NCI-H2029 treated with DMSO at 0.1 percent for 48 hours (cell line): ENCODE measurements at regions not wholly inside any gene's neighbourhood (a gene's known extent, or its start where the extent isn't known, plus 50 kb on each side); places are given as distances from the start of the nearest gene placed in this dataset.
"Not testable (repeated sequence)": the region's sequence is repeated elsewhere in the genome, so short reads cannot be mapped to it uniquely, and the experiment has no call there.

Experiments used
- DNase-seq: peaks from one replicate; lab custom pipeline; 2025; lab: John Stamatoyannopoulos, UW

GRCh38 chr4:28827866-28828265 is 1892.3 kb upstream of the PCDH7 start:
- DNase-seq: no peak

GRCh38 chr4:28831867-28832266 is 1888.3 kb upstream of the PCDH7 start:
- no peak for DNase-seq

- no peak for DNase-seq
These were observed 1887.7 kb upstream of the PCDH7 start for GRCh38 chr4:28832444-28832843.

- DNase-seq: no peak
These were observed 1886.0 kb upstream of the PCDH7 start for GRCh38 chr4:28834120-28834519.

GRCh38 chr4:28835501-28835900 is 1884.7 kb upstream of the PCDH7 start:
- no peak for DNase-seq

GRCh38 chr4:28842271-28842670 is 1877.9 kb upstream of the PCDH7 start:
- no peak for DNase-seq

- DNase-seq: no peak
These were observed 1875.0 kb upstream of the PCDH7 start for GRCh38 chr4:28845158-28845557.

GRCh38 chr4:28857028-28857427 is 1863.1 kb upstream of the PCDH7 start:
- DNase-seq: not testable (repeated sequence)

GRCh38 chr4:28868841-28869240 is 1851.3 kb upstream of the PCDH7 start:
- no peak for DNase-seq

- DNase-seq: no peak
These were observed 1841.0 kb upstream of the PCDH7 start for GRCh38 chr4:28879178-28879577.

GRCh38 chr4:28879900-28880299 is 1840.3 kb upstream of the PCDH7 start:
- no peak for DNase-seq

GRCh38 chr4:28883211-28883610 is 1837.0 kb upstream of the PCDH7 start:
- DNase-seq: no peak

GRCh38 chr4:28886934-28887333 is 1833.2 kb upstream of the PCDH7 start:
- DNase-seq: no peak

GRCh38 chr4:28890949-28891775 is 1829.0 kb upstream of the PCDH7 start:
- no peak for DNase-seq

GRCh38 chr4:28913466-28913865 is 1806.7 kb upstream of the PCDH7 start:
- DNase-seq: no peak

GRCh38 chr4:28916585-28916984 is 1803.6 kb upstream of the PCDH7 start:
- no peak for DNase-seq

GRCh38 chr4:28918871-28919270 is 1801.3 kb upstream of the PCDH7 start:
- no peak for DNase-seq

- no peak for DNase-seq
These were observed 1798.3 kb upstream of the PCDH7 start for GRCh38 chr4:28921886-28922285.

- DNase-seq: no peak
These were observed 1794.0 kb upstream of the PCDH7 start for GRCh38 chr4:28926156-28926555.

- DNase-seq: no peak
These were observed 1777.5 kb upstream of the PCDH7 start for GRCh38 chr4:28942631-28943030.

- DNase-seq: no peak
These were observed 1772.8 kb upstream of the PCDH7 start for GRCh38 chr4:28947374-28947773.

- no peak for DNase-seq
These were observed 1771.7 kb upstream of the PCDH7 start for GRCh38 chr4:28948501-28948900.

- DNase-seq: no peak
These were observed 1753.2 kb upstream of the PCDH7 start for GRCh38 chr4:28966982-28967381.
